ENCODE measurements at regions not wholly inside any gene's neighbourhood (a gene's known extent, or its start where the extent isn't known, plus 50 kb on each side); places are given as distances from the start of the nearest gene placed in this dataset.
"Not testable (repeated sequence)": the region's sequence is repeated elsewhere in the genome, so short reads cannot be mapped to it uniquely, and the experiment has no call there.

- Histone ChIP-seq H3K9ac (ENCODE audit: low read depth, low read length) (no peak overlapping the region), H2AFZ (ENCODE audit: low read depth, low read length) (no peak overlapping the region), H3K4me1 (ENCODE audit: insufficient read depth, low read length) (no peaks in the 10 kb centered on the region), H3K36me3 (ENCODE audit: insufficient read depth, low read length) (no peaks in the 10 kb centered on the region), H4K20me1 (ENCODE audit: insufficient read depth, low read length) (no peaks in the 10 kb centered on the region), H3K9me3 (ENCODE audit: insufficient read depth, low read length, severe bottlenecking) (no peaks in the 10 kb centered on the region), H3K4me2 (ENCODE audit: insufficient read depth, low read length) (no peak overlapping the region), H3K27me3 (ENCODE audit: insufficient read depth, low read length, poor library complexity) (no peaks in the 10 kb centered on the region), H3K27ac (ENCODE audit: low read length) (no peak overlapping the region), H3K4me3 (ENCODE audit: low read depth in 1 of 2, low read length in 2 of 2) (no peak overlapping the region), H3K79me2 (ENCODE audit: insufficient read depth, low read length) (no peaks in the 10 kb centered on the region)
- TF ChIP-seq, protein P1, sequence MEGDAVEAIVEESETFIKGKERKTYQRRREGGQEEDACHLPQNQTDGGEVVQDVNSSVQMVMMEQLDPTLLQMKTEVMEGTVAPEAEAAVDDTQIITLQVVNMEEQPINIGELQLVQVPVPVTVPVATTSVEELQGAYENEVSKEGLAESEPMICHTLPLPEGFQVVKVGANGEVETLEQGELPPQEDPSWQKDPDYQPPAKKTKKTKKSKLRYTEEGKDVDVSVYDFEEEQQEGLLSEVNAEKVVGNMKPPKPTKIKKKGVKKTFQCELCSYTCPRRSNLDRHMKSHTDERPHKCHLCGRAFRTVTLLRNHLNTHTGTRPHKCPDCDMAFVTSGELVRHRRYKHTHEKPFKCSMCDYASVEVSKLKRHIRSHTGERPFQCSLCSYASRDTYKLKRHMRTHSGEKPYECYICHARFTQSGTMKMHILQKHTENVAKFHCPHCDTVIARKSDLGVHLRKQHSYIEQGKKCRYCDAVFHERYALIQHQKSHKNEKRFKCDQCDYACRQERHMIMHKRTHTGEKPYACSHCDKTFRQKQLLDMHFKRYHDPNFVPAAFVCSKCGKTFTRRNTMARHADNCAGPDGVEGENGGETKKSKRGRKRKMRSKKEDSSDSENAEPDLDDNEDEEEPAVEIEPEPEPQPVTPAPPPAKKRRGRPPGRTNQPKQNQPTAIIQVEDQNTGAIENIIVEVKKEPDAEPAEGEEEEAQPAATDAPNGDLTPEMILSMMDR (IDR thresholded peaks at IDR 0.05; ENCODE audit: borderline replicate concordance, extremely low read depth, low read length, poor library complexity, severe bottlenecking): no peak
- no peak for TF ChIP-seq EZH2 (IDR thresholded peaks at IDR 0.05; ENCODE audit: borderline replicate concordance, low read depth, low read length, severe bottlenecking)
- ATAC-seq (ENCODE audit: insufficient read depth, low read depth): no peak
- DNase-seq: no peak
These were observed 373.4 kb upstream of the SYNCRIP start for GRCh38 chr6:86016077-86016476.

DNA sequence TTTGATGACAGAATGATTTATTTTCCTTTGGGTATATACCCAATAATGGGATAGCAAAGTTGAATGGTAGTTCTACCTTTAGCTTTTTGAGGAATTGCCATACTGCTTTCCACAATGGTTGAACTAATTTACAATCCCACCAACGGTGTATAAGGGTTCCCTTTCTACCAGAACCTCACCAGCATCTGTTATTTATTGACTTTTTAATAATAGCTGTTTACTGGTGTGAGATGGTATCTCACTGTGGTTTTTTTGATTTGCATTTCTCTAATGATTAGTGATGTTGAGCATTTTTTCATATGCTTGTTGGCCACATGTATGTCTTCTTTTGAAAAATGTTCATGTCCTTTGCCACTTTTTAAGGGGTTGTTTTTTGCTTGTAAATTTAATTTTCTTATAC is 370.3 kb upstream of the SYNCRIP start:
- not testable (repeated sequence) for DNase-seq; H3K9ac ChIP-seq (ENCODE audit: low read depth, low read length); H3K79me2 ChIP-seq (ENCODE audit: insufficient read depth, low read length); H3K27me3 ChIP-seq (ENCODE audit: insufficient read depth, low read length, poor library complexity); H3K36me3 ChIP-seq (ENCODE audit: insufficient read depth, low read length); H3K9me3 ChIP-seq (ENCODE audit: insufficient read depth, low read length, severe bottlenecking); H3K4me2 ChIP-seq (ENCODE audit: insufficient read depth, low read length); H3K4me3 ChIP-seq (ENCODE audit: low read depth in 1 of 2, low read length in 2 of 2); H3K27ac ChIP-seq (ENCODE audit: low read length); H2AFZ ChIP-seq (ENCODE audit: low read depth, low read length); ATAC-seq (ENCODE audit: insufficient read depth, low read depth); H4K20me1 ChIP-seq (ENCODE audit: insufficient read depth, low read length); H3K4me1 ChIP-seq (ENCODE audit: insufficient read depth, low read length)

GRCh38 chr6:86010915-86011786 is 368.5 kb upstream of the SYNCRIP start:
- H3K4me2 ChIP-seq (ENCODE audit: insufficient read depth, low read length): no peak overlapping the region
- no peak overlapping the region for H2AFZ ChIP-seq (ENCODE audit: low read depth, low read length)
- no peak overlapping the region for H3K27ac ChIP-seq (ENCODE audit: low read length)
- no peaks in the 10 kb centered on the region for H3K27me3 ChIP-seq (ENCODE audit: insufficient read depth, low read length, poor library complexity)
- ATAC-seq (ENCODE audit: insufficient read depth, low read depth) (no peak), DNase-seq (no peak)
- H3K4me1 ChIP-seq (ENCODE audit: insufficient read depth, low read length): no peaks in the 10 kb centered on the region
- TF ChIP-seq, protein P1 (IDR thresholded peaks at IDR 0.05; ENCODE audit: borderline replicate concordance, extremely low read depth, low read length, poor library complexity, severe bottlenecking): no peak
- TF ChIP-seq EZH2 (IDR thresholded peaks at IDR 0.05; ENCODE audit: borderline replicate concordance, low read depth, low read length, severe bottlenecking): no peak
- no peaks in the 10 kb centered on the region for H4K20me1 ChIP-seq (ENCODE audit: insufficient read depth, low read length)
- no peaks in the 10 kb centered on the region for H3K36me3 ChIP-seq (ENCODE audit: insufficient read depth, low read length)
- H3K9ac ChIP-seq (ENCODE audit: low read depth, low read length): no peak overlapping the region
- H3K79me2 ChIP-seq (ENCODE audit: insufficient read depth, low read length): no peaks in the 10 kb centered on the region
- no peak overlapping the region for H3K4me3 ChIP-seq (ENCODE audit: low read depth in 1 of 2, low read length in 2 of 2)
- no peaks in the 10 kb centered on the region for H3K9me3 ChIP-seq (ENCODE audit: insufficient read depth, low read length, severe bottlenecking)

- no peaks in the 10 kb centered on the region for H3K36me3 ChIP-seq (ENCODE audit: insufficient read depth, low read length)
- H3K79me2 ChIP-seq (ENCODE audit: insufficient read depth, low read length): no peaks in the 10 kb centered on the region
- H3K9ac ChIP-seq (ENCODE audit: low read depth, low read length): no peak overlapping the region
- no peaks in the 10 kb centered on the region for H3K27me3 ChIP-seq (ENCODE audit: insufficient read depth, low read length, poor library complexity)
- ATAC-seq (ENCODE audit: insufficient read depth, low read depth) (peak; percentile 98), DNase-seq (peak; percentile 34)
- no peak overlapping the region for H3K4me3 ChIP-seq (ENCODE audit: low read depth in 1 of 2, low read length in 2 of 2)
- H3K4me2 ChIP-seq (ENCODE audit: insufficient read depth, low read length): peak overlapping the region; percentile 36; the same call in 1 of the 2 replicates
- no peak overlapping the region for H3K27ac ChIP-seq (ENCODE audit: low read length)
- H3K4me1 ChIP-seq (ENCODE audit: insufficient read depth, low read length): peaks cover 10% of the 10 kb centered on the region
- TF ChIP-seq EZH2 (IDR thresholded peaks at IDR 0.05; ENCODE audit: borderline replicate concordance, low read depth, low read length, severe bottlenecking): no peak
- TF ChIP-seq, protein P1 (IDR thresholded peaks at IDR 0.05; ENCODE audit: borderline replicate concordance, extremely low read depth, low read length, poor library complexity, severe bottlenecking): no peak
- H3K9me3 ChIP-seq (ENCODE audit: insufficient read depth, low read length, severe bottlenecking): no peaks in the 10 kb centered on the region
- peak overlapping the region; percentile 57; the same call in 1 of the 2 replicates for H2AFZ ChIP-seq (ENCODE audit: low read depth, low read length)
- no peaks in the 10 kb centered on the region for H4K20me1 ChIP-seq (ENCODE audit: insufficient read depth, low read length)
These were observed 354.5 kb upstream of the SYNCRIP start for GRCh38 chr6:85997206-85997605.
